ENCODE measurements at regions not wholly inside any gene's neighbourhood (a gene's known extent, or its start where the extent isn't known, plus 50 kb on each side); places are given as distances from the start of the nearest gene placed in this dataset.

DNA sequence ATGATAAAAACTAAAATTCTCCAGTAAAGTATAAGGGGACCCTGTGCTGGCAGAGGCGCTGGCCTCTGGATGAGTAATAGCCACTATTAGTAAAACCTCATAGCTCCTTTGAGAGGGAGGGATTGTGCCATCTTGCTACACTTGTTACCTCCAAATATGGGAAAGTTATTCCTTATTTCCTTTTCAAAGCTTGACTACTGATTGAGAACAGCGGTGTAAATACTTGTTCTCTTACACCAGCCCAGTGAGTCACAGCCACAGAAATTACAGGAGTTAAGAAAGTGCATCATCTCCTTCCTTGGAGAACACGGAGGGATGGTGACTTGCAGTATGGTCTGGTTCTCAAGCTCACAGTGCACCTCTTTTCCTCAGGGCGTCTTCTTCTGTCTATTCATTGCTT, 379.0 kb downstream of the EFNB2 start:
- TF ChIP-seq CTCF (IDR thresholded peaks at IDR 0.05) (no peak), POLR2A (IDR thresholded peaks at IDR 0.05) (no peak)
- H3K4me1 ChIP-seq (replicated peaks in 1 of 2) = no peaks in the 10 kb centered on the region
- no peak for DNase-seq
- H3K27ac ChIP-seq = no peak overlapping the region
- no peak overlapping the region for H3K4me3 ChIP-seq
- 79 to 86% (median 84%) methylated on average over 4 of the region's 4 CpGs for WGBS, 4 donors
- no peaks in the 10 kb centered on the region for H3K36me3 ChIP-seq (replicated peaks in 1 of 2)
- no peaks in the 10 kb centered on the region for H3K27me3 ChIP-seq
- intact Hi-C loops (cut with DNase I) = no loop called here
- H3K9me3 ChIP-seq (replicated peaks in 1 of 3) = no peaks in the 10 kb centered on the region

DNA sequence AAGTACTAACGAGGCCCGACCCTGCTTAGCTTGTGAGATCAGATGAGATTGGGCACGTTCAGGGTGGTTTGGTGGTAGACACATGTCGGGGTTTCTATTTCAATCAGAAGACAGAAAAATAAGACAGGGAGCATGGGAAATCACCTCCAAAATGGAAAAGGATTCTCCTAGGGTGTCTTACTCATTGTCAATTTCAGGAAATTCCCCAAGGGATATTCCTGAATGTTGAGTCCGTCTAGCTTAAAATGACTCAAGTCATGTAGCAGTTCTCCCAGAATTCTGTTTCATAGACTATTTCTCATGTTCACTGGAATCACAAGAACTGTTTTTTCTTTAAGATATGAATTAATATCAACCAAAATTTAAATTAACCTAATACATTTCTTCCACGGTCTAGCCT, 380.1 kb downstream of the EFNB2 start:
- 83 to 91% (median 88%) methylated on average over 6 of the region's 6 CpGs for WGBS, 4 donors
- intact Hi-C loops (cut with DNase I) = no loop called here
- H3K27ac ChIP-seq = no peak overlapping the region

GRCh38 chr13:106153876-106154275, 381.6 kb downstream of the EFNB2 start:
- no peak for TF ChIP-seq CTCF (IDR thresholded peaks at IDR 0.05)
- TF ChIP-seq POLR2A (IDR thresholded peaks at IDR 0.05) = no peak
- 75 to 83% (median 79%) methylated on average over 1 of the region's 1 CpG for WGBS, 4 donors
- no peaks in the 10 kb centered on the region for H3K9me3 ChIP-seq (replicated peaks in 1 of 3)
- H3K27ac ChIP-seq = no peak overlapping the region
- intact Hi-C loops (cut with DNase I) = no loop called here
- H3K36me3 ChIP-seq (replicated peaks in 1 of 2) = no peaks in the 10 kb centered on the region
- no peak overlapping the region for H3K4me3 ChIP-seq
- no peaks in the 10 kb centered on the region for H3K4me1 ChIP-seq (replicated peaks in 1 of 2)
- no peaks in the 10 kb centered on the region for H3K27me3 ChIP-seq
- no peak for DNase-seq

More for the DNA sequence above, 380.1 kb downstream of the EFNB2 start:
- Histone ChIP-seq H3K36me3 (replicated peaks in 1 of 2) (no peaks in the 10 kb centered on the region), H3K27me3 (no peaks in the 10 kb centered on the region), H3K9me3 (replicated peaks in 1 of 3) (no peaks in the 10 kb centered on the region), H3K4me3 (no peak overlapping the region), H3K4me1 (replicated peaks in 1 of 2) (no peaks in the 10 kb centered on the region)
- no peak for DNase-seq
- TF ChIP-seq CTCF (IDR thresholded peaks at IDR 0.05) (no peak), POLR2A (IDR thresholded peaks at IDR 0.05) (no peak)

- Histone ChIP-seq H3K4me1 (replicated peaks in 1 of 2) (no peaks in the 10 kb centered on the region), H3K36me3 (replicated peaks in 1 of 2) (no peaks in the 10 kb centered on the region), H3K27me3 (no peaks in the 10 kb centered on the region), H3K9me3 (replicated peaks in 1 of 3) (no peaks in the 10 kb centered on the region), H3K4me3 (no peak overlapping the region), H3K27ac (no peak overlapping the region)
- intact Hi-C loops (cut with DNase I) = no loop called here
- WGBS, 4 donors = 67 to 89% (median 79%) methylated on average over 9 of the region's 9 CpGs
- no peak for TF ChIP-seq POLR2A (IDR thresholded peaks at IDR 0.05)
- no peak for TF ChIP-seq CTCF (IDR thresholded peaks at IDR 0.05)
- no peak for DNase-seq
These were observed 382.4 kb downstream of the EFNB2 start for GRCh38 chr13:106153041-106153440.
